B cell (primary cell): ENCODE measurements at regions not wholly inside any gene's neighbourhood (a gene's known extent, or its start where the extent isn't known, plus 50 kb on each side); places are given as distances from the start of the nearest gene placed in this dataset.

Source experiments
- ATAC-seq: fragments of 200-7000 bp; cut with Tn5 transposase; one replicate; pipeline ENCODE4 v1.10.0; 2021; ENCODE audit warnings: low read depth, mild to moderate bottlenecking, moderate number of reproducible peaks, moderate library complexity
- CTCF ChIA-PET: fragments of 350-600 bp; sonication (Branson Sonifier 250); formaldehyde crosslinking; loops from one replicate; lab custom pipeline; 2021; ENCODE audit warnings: antibody characterized with exemption, inconsistent platforms; lab: Charles Lee
- POLR2A ChIA-PET: fragments of 350-600 bp; sonication (Branson Sonifier 250); formaldehyde crosslinking; loops from one replicate; lab custom pipeline; 2021; ENCODE audit warnings: antibody characterized with exemption; lab: Charles Lee
- DNase-seq: peaks from one replicate; pipeline ENCODE4 v3.0.0; 2013
- H2AFZ ChIP-seq: 2 replicates; pipeline ENCODE4 v1.6.1; 2012; ENCODE audit warnings: mild to moderate bottlenecking, low read depth, low read length; ENCODE audit not compliant: insufficient read depth, poor library complexity, severe bottlenecking
- H3K27ac ChIP-seq, 2 donors: 1 replicate in 1 of 2; 2 replicates in 1 of 2; pipeline ENCODE4 v1.5.1; 2012 to 2013; ENCODE audit warnings: low read length in 2 of 2, mild to moderate bottlenecking in 2 of 2, moderate library complexity in 1 of 2
- H3K27me3 ChIP-seq, 4 experiments: fragments of 200-600 bp in 1 of 4; sonication (generic) in 1 of 4; replicated peaks in 1 of 4; 1 replicate in 2 of 4; 2 replicates in 2 of 4; pipeline versions ENCODE4 v1.6.1 to v1.7.0; 2013 to 2016; ENCODE audit warnings: low read length in 3 of 4, mild to moderate bottlenecking in 2 of 4, mixed read lengths in 1 of 4, moderate library complexity in 1 of 4; ENCODE audit not compliant: insufficient read depth in 4 of 4, control insufficient read depth in 3 of 4; ENCODE audit errors: control extremely low read depth in 1 of 4
- H3K36me3 ChIP-seq, 2 experiments: replicated peaks in 1 of 2; 1 replicate in 1 of 2; 2 replicates in 1 of 2; pipeline versions ENCODE4 v1.6.1 to v1.7.1; 2013; ENCODE audit warnings: low read length in 1 of 2; ENCODE audit not compliant: insufficient read depth in 2 of 2, control insufficient read depth in 1 of 2; ENCODE audit errors: control extremely low read depth in 1 of 2, extremely low read depth in 1 of 2
- H3K4me1 ChIP-seq, 2 donors: fragments of 200-600 bp in 1 of 2; sonication (generic) in 1 of 2; 1 replicate in 1 of 2; 2 replicates in 1 of 2; pipeline versions ENCODE4 v1.5.1 to v1.6.1; 2013 to 2017; ENCODE audit warnings: low read length in 2 of 2; ENCODE audit not compliant: control insufficient read depth in 2 of 2, insufficient read depth in 2 of 2
- H3K4me2 ChIP-seq: replicated peaks from 2 replicates; pipeline ENCODE3; 2012; ENCODE audit warnings: mild to moderate bottlenecking, low read depth, low read length; ENCODE audit not compliant: poor library complexity, severe bottlenecking
- H3K4me3 ChIP-seq, 5 experiments: fragments of 200-600 bp in 1 of 5; sonication (generic) in 1 of 5; 1 replicate in 3 of 5; 2 replicates in 2 of 5; pipeline versions ENCODE4 v1.5.1 to v1.7.0; 2011 to 2016; ENCODE audit warnings: low read length in 4 of 5, mild to moderate bottlenecking in 4 of 5, low read depth in 2 of 5, control low read depth in 1 of 5, moderate library complexity in 1 of 5; ENCODE audit not compliant: insufficient read depth in 1 of 5; ENCODE audit errors: control extremely low read depth in 1 of 5, extremely low read depth in 1 of 5
- H3K79me2 ChIP-seq: fragments of 200-600 bp; sonication (generic); one replicate; pipeline ENCODE4 v1.6.0; 2016; ENCODE audit warnings: low read length; ENCODE audit not compliant: control insufficient read depth, insufficient read depth
- H3K9ac ChIP-seq: fragments of 200-600 bp; sonication (generic); 2 replicates; pipeline ENCODE4 v1.6.1; 2017; ENCODE audit warnings: mild to moderate bottlenecking, low read length, moderate library complexity
- H3K9me3 ChIP-seq, 3 donors: one replicate each; pipeline versions ENCODE4 v1.6.1 to v1.7.1; 2013; ENCODE audit warnings: low read length in 2 of 3; ENCODE audit not compliant: control insufficient read depth in 2 of 3, insufficient read depth in 1 of 3; ENCODE audit errors: control extremely low read depth in 1 of 3
- H4K20me1 ChIP-seq: 2 replicates; pipeline ENCODE4 v1.6.0; 2012; ENCODE audit warnings: mild to moderate bottlenecking, low read length; ENCODE audit not compliant: insufficient read depth, control insufficient read depth, poor library complexity, severe bottlenecking
- H3K27ac Mint-ChIP-seq: one replicate; pipeline ENCODE4 v1.8.0; 2021; ENCODE audit warnings: mixed read lengths
- H3K27me3 Mint-ChIP-seq: one replicate; pipeline ENCODE4 v1.8.0; 2021; ENCODE audit warnings: mixed read lengths
- H3K4me1 Mint-ChIP-seq: one replicate; pipeline ENCODE4 v1.8.0; 2021; ENCODE audit warnings: mixed read lengths
- H3K4me3 Mint-ChIP-seq: one replicate; pipeline ENCODE4 v1.8.0; 2021; ENCODE audit warnings: mixed read lengths
- H3K9me3 Mint-ChIP-seq: one replicate; pipeline ENCODE4 v1.8.0; 2022; ENCODE audit warnings: mixed read lengths; ENCODE audit not compliant: insufficient read depth
- EZH2 ChIP-seq: IDR thresholded peaks from 2 replicates; pipeline ENCODE4 v1.6.1; 2012; ENCODE audit warnings: borderline replicate concordance, low read depth, mild to moderate bottlenecking, moderate library complexity, low read length; ENCODE audit not compliant: insufficient read depth, poor library complexity, severe bottlenecking
- WGBS: methylation state at CpG from one replicate; pipeline ENCODE4 v1.1.5; 2013; ENCODE audit warnings: missing lambda C conversion rate; ENCODE audit not compliant: insufficient coverage; 5-methylcytosine and 5-hydroxymethylcytosine counted together
- intact Hi-C: fragments of 100-400 bp; cut with micrococcal nuclease; formaldehyde crosslinking; loops from one replicate; pipeline ENCODE4 v1.10.0; 2022
- TF ChIP-seq, protein P1 (sequence below): fragments of 200-600 bp; IDR thresholded peaks from one replicate; pipeline ENCODE4 v1.8.0; 2022; ENCODE audit warnings: antibody characterized with exemption, mild to moderate bottlenecking

DNA sequence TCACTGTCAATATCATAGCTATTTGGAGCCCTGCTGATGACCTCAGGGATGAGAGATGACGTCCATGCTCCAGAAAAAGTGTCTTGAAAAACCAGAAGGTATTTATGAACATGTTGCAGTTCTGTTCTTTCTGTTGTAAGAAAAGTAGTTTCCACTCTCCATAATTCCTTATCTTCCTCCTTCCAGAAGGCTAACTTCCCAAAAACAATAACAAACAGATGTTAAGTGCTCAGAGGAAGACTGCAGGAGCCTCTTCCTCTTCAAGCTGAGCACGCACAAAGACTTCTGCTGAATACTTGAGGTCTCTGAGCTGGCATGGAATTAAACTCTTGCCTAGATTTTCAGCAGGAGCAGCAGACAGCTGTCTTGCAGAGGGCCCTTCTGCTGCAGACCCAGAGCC is 434.5 kb upstream of the KLHL29 start:
- H3K4me1 Mint-ChIP-seq: no peaks in the 10 kb centered on the region
- Histone ChIP-seq H3K27me3 (no peaks in the 10 kb centered on the region), H3K36me3 (no peaks in the 10 kb centered on the region), H3K27ac (no peak overlapping the region), H3K4me2 (no peak overlapping the region), H3K9ac (no peak overlapping the region), H4K20me1 (no peaks in the 10 kb centered on the region), H2AFZ (no peak overlapping the region), H3K9me3 (no peaks in the 10 kb centered on the region), H3K4me1 (no peaks in the 10 kb centered on the region), H3K79me2 (no peaks in the 10 kb centered on the region), H3K4me3 (no peak overlapping the region)
- 14% methylated on average over 1 of the region's 2 CpGs for WGBS
- no peaks in the 10 kb centered on the region for H3K27me3 Mint-ChIP-seq
- no peak for ATAC-seq
- POLR2A ChIA-PET: no interaction called here
- CTCF ChIA-PET: no interaction called here
- no peak for DNase-seq
- intact Hi-C loops: no loop called here
- TF ChIP-seq, protein P1, sequence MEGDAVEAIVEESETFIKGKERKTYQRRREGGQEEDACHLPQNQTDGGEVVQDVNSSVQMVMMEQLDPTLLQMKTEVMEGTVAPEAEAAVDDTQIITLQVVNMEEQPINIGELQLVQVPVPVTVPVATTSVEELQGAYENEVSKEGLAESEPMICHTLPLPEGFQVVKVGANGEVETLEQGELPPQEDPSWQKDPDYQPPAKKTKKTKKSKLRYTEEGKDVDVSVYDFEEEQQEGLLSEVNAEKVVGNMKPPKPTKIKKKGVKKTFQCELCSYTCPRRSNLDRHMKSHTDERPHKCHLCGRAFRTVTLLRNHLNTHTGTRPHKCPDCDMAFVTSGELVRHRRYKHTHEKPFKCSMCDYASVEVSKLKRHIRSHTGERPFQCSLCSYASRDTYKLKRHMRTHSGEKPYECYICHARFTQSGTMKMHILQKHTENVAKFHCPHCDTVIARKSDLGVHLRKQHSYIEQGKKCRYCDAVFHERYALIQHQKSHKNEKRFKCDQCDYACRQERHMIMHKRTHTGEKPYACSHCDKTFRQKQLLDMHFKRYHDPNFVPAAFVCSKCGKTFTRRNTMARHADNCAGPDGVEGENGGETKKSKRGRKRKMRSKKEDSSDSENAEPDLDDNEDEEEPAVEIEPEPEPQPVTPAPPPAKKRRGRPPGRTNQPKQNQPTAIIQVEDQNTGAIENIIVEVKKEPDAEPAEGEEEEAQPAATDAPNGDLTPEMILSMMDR: no peak
- TF ChIP-seq EZH2: no peak
- no peaks in the 10 kb centered on the region for H3K9me3 Mint-ChIP-seq
- H3K27ac Mint-ChIP-seq: no peak overlapping the region
- no peak overlapping the region for H3K4me3 Mint-ChIP-seq

DNA sequence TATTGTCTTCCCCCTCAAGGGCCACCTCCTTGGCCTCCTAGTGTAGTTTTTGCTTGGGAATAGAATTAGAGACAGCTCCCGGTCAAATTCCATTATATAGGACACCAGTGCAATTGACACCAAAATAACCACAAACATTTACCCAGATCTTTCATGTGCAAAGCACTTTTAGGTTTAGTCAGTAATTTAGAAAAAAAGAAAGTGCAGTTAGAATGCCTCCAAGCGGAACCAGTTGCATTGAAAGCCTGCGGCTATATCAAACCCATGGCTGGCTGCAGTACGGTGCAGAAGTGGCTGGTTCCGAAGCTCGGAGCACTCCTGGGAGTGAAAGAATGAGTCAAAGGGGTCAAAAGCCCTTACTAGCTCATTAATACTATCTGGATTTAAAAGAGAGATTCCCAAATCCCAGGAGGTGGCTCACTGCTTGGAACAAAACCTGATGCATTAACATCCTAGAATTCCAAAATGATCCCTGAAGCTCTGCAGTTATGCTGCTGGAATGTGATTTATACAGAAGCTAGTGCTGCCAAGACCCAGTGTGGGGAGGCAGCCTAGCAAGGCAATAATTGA is 432.2 kb upstream of the KLHL29 start:
- no peaks in the 10 kb centered on the region for H3K9me3 Mint-ChIP-seq
- no peaks in the 10 kb centered on the region for H3K79me2 ChIP-seq
- H3K9ac ChIP-seq: no peak overlapping the region
- no peaks in the 10 kb centered on the region for H3K9me3 ChIP-seq
- TF ChIP-seq, protein P1: no peak
- no peak for TF ChIP-seq EZH2
- no peak overlapping the region for H2AFZ ChIP-seq
- no peaks in the 10 kb centered on the region for H3K27me3 ChIP-seq
- H3K27ac ChIP-seq: no peak overlapping the region
- 80% methylated on average over 1 of the region's 6 CpGs for WGBS
- H4K20me1 ChIP-seq: no peaks in the 10 kb centered on the region
- H3K27me3 Mint-ChIP-seq: no peaks in the 10 kb centered on the region
- no peak overlapping the region for H3K4me3 ChIP-seq
- CTCF ChIA-PET: no interaction called here
- POLR2A ChIA-PET: no interaction called here
- H3K4me1 ChIP-seq: no peaks in the 10 kb centered on the region
- ATAC-seq: no peak
- H3K4me3 Mint-ChIP-seq: no peak overlapping the region
- H3K4me2 ChIP-seq: no peak overlapping the region
- no peak for DNase-seq
- H3K4me1 Mint-ChIP-seq: no peaks in the 10 kb centered on the region
- H3K36me3 ChIP-seq: no peaks in the 10 kb centered on the region
- intact Hi-C loops: no loop called here
- H3K27ac Mint-ChIP-seq: no peak overlapping the region
